ENCODE measurements at regions not wholly inside any gene's neighbourhood (a gene's known extent, or its start where the extent isn't known, plus 50 kb on each side); places are given as distances from the start of the nearest gene placed in this dataset.
"Not testable (repeated sequence)": the region's sequence is repeated elsewhere in the genome, so short reads cannot be mapped to it uniquely, and the experiment has no call there.

- no peak overlapping the region for H3K4me3 ChIP-seq (ENCODE audit: low read length)
- H3K9me3 ChIP-seq (ENCODE audit: insufficient read depth, low read depth, low read length): no peaks in the 10 kb centered on the region; the same call in 1 of the 2 replicates
- H3K27me3 ChIP-seq (ENCODE audit: insufficient read depth, low read length): no peaks in the 10 kb centered on the region
- H3K36me3 ChIP-seq (ENCODE audit: insufficient read depth, low read depth, low read length): no peaks in the 10 kb centered on the region
- no peak overlapping the region for H3K9ac ChIP-seq (ENCODE audit: low read depth, low read length)
- no peaks in the 10 kb centered on the region for H3K4me1 ChIP-seq (ENCODE audit: insufficient read depth, low read length)
- H3K27ac ChIP-seq (ENCODE audit: low read length): no peak overlapping the region
These were observed 71.3 kb upstream of the MCHR2 start for GRCh38 chr6:100065348-100065747.

GRCh38 chr6:100062621-100063020, 68.6 kb upstream of the MCHR2 start:
- Histone ChIP-seq H3K27me3 (ENCODE audit: insufficient read depth, low read length) (no peaks in the 10 kb centered on the region), H3K9ac (ENCODE audit: low read depth, low read length) (no peak overlapping the region), H3K4me3 (ENCODE audit: low read length) (no peak overlapping the region), H3K36me3 (ENCODE audit: insufficient read depth, low read depth, low read length) (no peaks in the 10 kb centered on the region), H3K27ac (ENCODE audit: low read length) (no peak overlapping the region), H3K4me1 (ENCODE audit: insufficient read depth, low read length) (no peaks in the 10 kb centered on the region), H3K9me3 (ENCODE audit: insufficient read depth, low read depth, low read length) (no peaks in the 10 kb centered on the region)

GRCh38 chr6:100057941-100058340, 63.9 kb upstream of the MCHR2 start:
- Histone ChIP-seq H3K36me3 (ENCODE audit: insufficient read depth, low read depth, low read length) (no peaks in the 10 kb centered on the region), H3K27me3 (ENCODE audit: insufficient read depth, low read length) (no peaks in the 10 kb centered on the region), H3K9me3 (ENCODE audit: insufficient read depth, low read depth, low read length) (no peaks in the 10 kb centered on the region), H3K27ac (ENCODE audit: low read length) (no peak overlapping the region), H3K4me1 (ENCODE audit: insufficient read depth, low read length) (no peaks in the 10 kb centered on the region), H3K9ac (ENCODE audit: low read depth, low read length) (no peak overlapping the region), H3K4me3 (ENCODE audit: low read length) (no peak overlapping the region)

- H3K36me3 ChIP-seq (ENCODE audit: insufficient read depth, low read depth, low read length): no peaks in the 10 kb centered on the region
- no peak overlapping the region for H3K4me3 ChIP-seq (ENCODE audit: low read length)
- no peaks in the 10 kb centered on the region for H3K9me3 ChIP-seq (ENCODE audit: insufficient read depth, low read depth, low read length)
- H3K9ac ChIP-seq (ENCODE audit: low read depth, low read length): no peak overlapping the region
- no peak overlapping the region for H3K27ac ChIP-seq (ENCODE audit: low read length)
- H3K27me3 ChIP-seq (ENCODE audit: insufficient read depth, low read length): no peaks in the 10 kb centered on the region
- H3K4me1 ChIP-seq (ENCODE audit: insufficient read depth, low read length): no peaks in the 10 kb centered on the region
These were observed 56.5 kb upstream of the MCHR2 start for GRCh38 chr6:100050550-100050949.

GRCh38 chr6:100043961-100044360, 49.9 kb upstream of the MCHR2 start:
- H3K4me3 ChIP-seq (ENCODE audit: low read length); H3K9me3 ChIP-seq (ENCODE audit: insufficient read depth, low read depth, low read length); H3K36me3 ChIP-seq (ENCODE audit: insufficient read depth, low read depth, low read length); H3K27ac ChIP-seq (ENCODE audit: low read length); H3K27me3 ChIP-seq (ENCODE audit: insufficient read depth, low read length); H3K9ac ChIP-seq (ENCODE audit: low read depth, low read length); H3K4me1 ChIP-seq (ENCODE audit: insufficient read depth, low read length): not testable (repeated sequence)
